Inferior parietal cortex (tissue), 1 donor: ENCODE measurements at regions not wholly inside any gene's neighbourhood (a gene's known extent, or its start where the extent isn't known, plus 50 kb on each side); places are given as distances from the start of the nearest gene placed in this dataset.
A peak's percentile ranks its signal among the peaks of the same experiment; 100 is the strongest.

Experiments
- DNase-seq: peaks from one replicate; pipeline ENCODE4 v3.0.0-alpha.2; 2016; ENCODE audit errors: extremely low spot score

GRCh38 chr13:95447814-95448213, 104.7 kb upstream of the CLDN10 start:
- no peak for DNase-seq

GRCh38 chr13:95451656-95452055, 100.9 kb upstream of the CLDN10 start:
- DNase-seq: no peak

GRCh38 chr13:95452375-95452774, 100.1 kb upstream of the CLDN10 start:
- no peak for DNase-seq

GRCh38 chr13:95455782-95456181, 96.7 kb upstream of the CLDN10 start:
- no peak for DNase-seq

GRCh38 chr13:95456815-95457214, 95.7 kb upstream of the CLDN10 start:
- DNase-seq: no peak

GRCh38 chr13:95457294-95457693, 95.2 kb upstream of the CLDN10 start:
- no peak for DNase-seq

- DNase-seq: no peak
These were observed 89.7 kb upstream of the CLDN10 start for GRCh38 chr13:95462801-95463200.

- DNase-seq: no peak
These were observed 89.0 kb upstream of the CLDN10 start for GRCh38 chr13:95463531-95463930.

GRCh38 chr13:95470574-95471366, 81.8 kb upstream of the CLDN10 start:
- no peak for DNase-seq

- DNase-seq: no peak
These were observed 80.6 kb upstream of the CLDN10 start for GRCh38 chr13:95471960-95472359.

- no peak for DNase-seq
These were observed 77.5 kb upstream of the CLDN10 start for GRCh38 chr13:95474992-95475391.

- DNase-seq: no peak
These were observed 75.3 kb upstream of the CLDN10 start for GRCh38 chr13:95477187-95477586.

- no peak for DNase-seq
These were observed 72.8 kb upstream of the CLDN10 start for GRCh38 chr13:95479731-95480130.

- no peak for DNase-seq
These were observed 72.4 kb upstream of the CLDN10 start for GRCh38 chr13:95480131-95480545.

GRCh38 chr13:95480791-95481780, 71.4 kb upstream of the CLDN10 start:
- no peak for DNase-seq

- DNase-seq: no peak
These were observed 68.5 kb upstream of the CLDN10 start for GRCh38 chr13:95484052-95484451.

GRCh38 chr13:95485045-95485517, 67.4 kb upstream of the CLDN10 start:
- no peak for DNase-seq

- DNase-seq: no peak
These were observed 66.9 kb upstream of the CLDN10 start for GRCh38 chr13:95485518-95486144.

- no peak for DNase-seq
These were observed 60.3 kb upstream of the CLDN10 start for GRCh38 chr13:95492044-95492801.

GRCh38 chr13:95494082-95494681, 58.3 kb upstream of the CLDN10 start:
- peak; percentile 76 for DNase-seq

GRCh38 chr13:95496485-95496884, 56.0 kb upstream of the CLDN10 start:
- no peak for DNase-seq
